Stimulated activated CD8-positive, alpha-beta memory T cell treated with anti-CD3 and anti-CD28 coated beads, Interleukin-4, amount 100 ng/mL, for 4 hours (primary cell): ENCODE measurements at regions not wholly inside any gene's neighbourhood (a gene's known extent, or its start where the extent isn't known, plus 50 kb on each side); places are given as distances from the start of the nearest gene placed in this dataset.
A peak's percentile ranks its signal among the peaks of the same experiment; 100 is the strongest.
"Not testable (repeated sequence)": the region's sequence is repeated elsewhere in the genome, so short reads cannot be mapped to it uniquely, and the experiment has no call there.

Experiments used
- DNase-seq, 2 donors: peaks; one replicate each; pipeline ENCODE4 v3.0.0-alpha.2; 2020; ENCODE audit warnings: low read depth in 2 of 2, low spot score in 1 of 2

- not testable (repeated sequence) for DNase-seq
Measured at GRCh38 chr7:35853194-35853593, 52.3 kb downstream of the SEPTIN7 start.

DNA sequence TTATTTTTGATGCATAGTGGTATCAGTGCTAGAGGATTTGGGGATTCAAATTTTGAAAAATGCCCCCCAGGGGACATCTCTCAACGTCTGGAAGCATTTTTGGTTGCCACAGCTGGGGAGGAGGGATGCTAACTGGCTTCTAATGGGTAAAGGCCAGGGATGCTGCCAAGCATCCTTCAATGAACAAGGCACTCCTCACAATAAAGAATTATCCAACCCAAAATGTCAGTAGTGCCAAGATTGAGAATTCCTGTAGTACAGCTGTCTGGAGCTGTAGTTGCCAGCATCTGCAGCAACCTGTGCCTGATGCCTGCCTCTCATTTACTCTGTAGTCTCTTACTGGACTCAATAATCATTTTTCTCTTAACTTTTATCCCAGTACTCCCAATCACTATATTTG, 53.5 kb downstream of the SEPTIN7 start:
- no peak for DNase-seq

GRCh38 chr7:35856175-35856574, 55.3 kb downstream of the SEPTIN7 start:
- no peak for DNase-seq

GRCh38 chr7:35860664-35861063, 59.8 kb downstream of the SEPTIN7 start:
- DNase-seq: no peak

GRCh38 chr7:35865287-35865686, 64.4 kb downstream of the SEPTIN7 start:
- no peak for DNase-seq

DNA sequence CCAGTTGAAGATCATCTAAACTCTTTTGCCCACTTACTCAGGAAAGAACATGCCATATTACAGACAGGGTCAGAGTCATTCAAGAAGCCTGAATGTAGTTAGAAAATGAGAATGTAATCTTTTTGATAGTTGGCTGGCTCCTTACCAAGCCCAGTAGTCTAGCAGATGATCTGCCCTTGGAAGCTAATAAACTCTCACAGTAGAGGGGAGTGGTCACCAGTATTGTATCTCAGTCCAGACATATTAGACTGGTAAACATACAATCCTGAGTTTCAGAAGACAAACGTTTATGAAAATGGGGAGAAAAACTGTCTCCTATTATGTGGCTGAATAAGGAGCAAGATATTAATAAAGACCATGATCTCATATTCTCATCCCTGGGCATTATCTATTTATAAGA, 65.3 kb downstream of the SEPTIN7 start:
- DNase-seq: no peak

DNA sequence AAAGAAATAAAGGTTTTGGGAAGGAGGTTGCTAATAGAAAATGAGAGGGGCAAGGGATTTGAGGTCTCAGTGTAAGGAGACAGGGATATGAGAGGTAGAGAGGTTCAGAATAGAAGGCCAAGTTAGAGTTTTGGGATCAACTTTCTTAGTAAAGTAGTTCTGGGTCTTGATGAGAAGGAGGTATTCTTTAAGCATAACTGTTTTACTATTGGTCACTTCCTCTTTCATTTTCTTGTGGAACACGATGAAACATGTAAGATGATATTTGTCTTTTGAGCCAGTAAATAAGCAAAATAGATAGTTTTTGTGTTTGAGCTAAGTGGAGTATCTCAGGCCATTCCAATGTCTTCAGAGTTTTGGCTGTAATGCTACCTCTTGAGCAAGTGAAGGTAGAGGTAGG, 68.3 kb downstream of the SEPTIN7 start:
- DNase-seq: not testable (repeated sequence)

- no peak for DNase-seq
Measured at GRCh38 chr7:35869810-35870209, 69.0 kb downstream of the SEPTIN7 start.

DNA sequence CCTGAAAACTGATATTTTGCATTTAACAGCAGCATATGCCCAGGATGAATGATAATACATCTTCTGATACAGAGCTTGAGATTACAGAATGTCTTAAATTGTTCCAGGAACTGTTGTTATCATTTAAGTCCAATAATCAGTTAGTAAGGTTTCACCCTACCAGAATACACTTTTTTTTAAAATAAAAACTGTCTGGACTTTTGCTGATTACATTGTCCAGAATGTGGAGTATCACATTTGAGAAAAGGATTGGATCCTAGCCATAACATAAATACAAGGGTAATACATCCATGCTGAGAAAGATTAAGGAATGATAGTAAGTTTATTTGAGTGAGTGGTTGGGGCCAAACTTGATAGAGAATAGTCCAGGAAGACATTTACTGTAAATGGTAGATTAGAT, 71.0 kb downstream of the SEPTIN7 start:
- DNase-seq: no peak

GRCh38 chr7:35874886-35875285, 74.0 kb downstream of the SEPTIN7 start:
- no peak for DNase-seq

DNA sequence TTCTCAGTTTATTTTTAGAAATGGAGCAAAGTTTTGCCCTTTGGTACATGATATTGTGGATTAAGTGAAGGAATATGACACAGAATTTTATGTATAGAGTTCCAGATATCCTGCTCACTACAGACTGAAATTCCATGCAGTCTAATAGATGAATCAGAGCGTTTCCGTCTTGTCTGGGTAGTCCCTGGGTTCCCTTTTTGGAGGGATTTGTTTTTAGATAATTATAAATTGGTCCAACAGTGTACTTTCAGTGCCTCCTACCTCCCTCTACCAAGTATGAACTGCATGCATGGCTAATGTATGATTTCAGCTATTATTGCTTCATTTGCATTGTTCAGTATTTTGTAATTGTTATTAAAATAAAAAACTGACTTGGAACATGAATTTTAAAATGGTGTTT, 74.4 kb downstream of the SEPTIN7 start:
- DNase-seq: no peak

- no peak for DNase-seq
Measured at GRCh38 chr7:35878351-35878750, 77.5 kb downstream of the SEPTIN7 start.

DNA sequence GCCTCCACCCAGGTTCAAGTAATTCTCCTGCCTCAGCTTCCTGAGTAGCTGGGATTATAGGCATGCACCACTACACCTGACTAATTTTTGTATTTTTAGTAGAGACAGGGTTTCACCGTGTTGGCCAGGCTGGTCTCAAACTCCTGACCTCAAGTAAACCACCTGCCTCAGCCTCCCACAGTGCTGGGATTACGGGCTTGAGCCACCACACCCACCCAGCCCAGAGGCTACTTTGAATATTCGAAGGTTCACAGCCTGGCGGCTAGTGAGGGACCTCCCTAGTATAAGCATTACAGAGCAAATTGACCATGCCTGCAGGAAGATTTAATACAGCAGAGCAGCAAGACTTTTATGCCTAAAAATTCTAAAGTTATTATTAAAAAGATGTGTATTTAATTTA, 86.6 kb downstream of the SEPTIN7 start:
- DNase-seq: not testable (repeated sequence)

GRCh38 chr7:35889001-35889400, 88.1 kb downstream of the SEPTIN7 start:
- no peak for DNase-seq

GRCh38 chr7:35889870-35890269, 89.0 kb downstream of the SEPTIN7 start:
- DNase-seq: no peak

- no peak for DNase-seq
Measured at GRCh38 chr7:35891004-35891830, 90.4 kb downstream of the SEPTIN7 start.

- DNase-seq: no peak
Measured at GRCh38 chr7:35893649-35894048, 92.8 kb downstream of the SEPTIN7 start.

DNA sequence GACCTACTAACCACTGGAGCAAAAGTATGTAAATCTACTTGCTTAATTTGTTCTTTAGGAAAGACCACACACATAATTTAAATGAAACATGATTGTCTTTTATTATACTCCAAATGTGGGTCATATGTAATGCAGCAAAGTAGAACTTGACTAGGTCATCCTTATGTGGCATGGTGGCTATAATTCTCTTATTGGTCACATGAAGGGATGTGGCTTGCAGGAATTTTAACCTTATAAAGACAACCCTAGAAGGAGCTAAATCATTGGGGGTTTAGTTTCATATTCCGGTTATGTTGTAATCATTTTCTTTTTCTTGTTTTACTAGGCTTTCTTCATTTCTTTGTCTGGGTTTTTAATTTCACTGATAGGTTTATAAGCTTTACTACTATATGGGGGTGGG, 93.9 kb downstream of the SEPTIN7 start:
- DNase-seq: no peak

- no peak for DNase-seq
Measured at GRCh38 chr7:35900651-35901050, 99.8 kb downstream of the SEPTIN7 start.

- no peak for DNase-seq
Measured at GRCh38 chr7:35905555-35905954, 104.7 kb downstream of the SEPTIN7 start.

GRCh38 chr7:35906191-35906908, 105.5 kb downstream of the SEPTIN7 start:
- peak; percentile 11 to 43 for DNase-seq
